Nephron progenitor cell (in vitro differentiated cells): ENCODE measurements at regions not wholly inside any gene's neighbourhood (a gene's known extent, or its start where the extent isn't known, plus 50 kb on each side); places are given as distances from the start of the nearest gene placed in this dataset.

Experiments
- DNase-seq: peaks from one replicate; pipeline ENCODE4 v3.0.0; 2021
- H3K27ac Mint-ChIP-seq: 2 replicates; pipeline ENCODE4 v1.8.0; 2021; ENCODE audit warnings: mild to moderate bottlenecking, moderate library complexity, mixed read lengths
- H3K27me3 Mint-ChIP-seq: 2 replicates; pipeline ENCODE4 v1.8.0; 2021; ENCODE audit warnings: mild to moderate bottlenecking, low read depth, mixed read lengths; ENCODE audit not compliant: poor library complexity
- H3K36me3 Mint-ChIP-seq: 2 replicates; pipeline ENCODE4 v1.8.0; 2021; ENCODE audit warnings: low read depth, mixed read lengths
- H3K4me1 Mint-ChIP-seq: 2 replicates; pipeline ENCODE4 v1.8.0; 2021; ENCODE audit warnings: mixed read lengths
- H3K4me3 Mint-ChIP-seq: 2 replicates; pipeline ENCODE4 v1.8.0; 2021; ENCODE audit warnings: mild to moderate bottlenecking, moderate library complexity, mixed read lengths
- H3K9me3 Mint-ChIP-seq: 2 replicates; pipeline ENCODE4 v1.8.0; 2021; ENCODE audit warnings: mild to moderate bottlenecking, moderate library complexity, mixed read lengths
- CTCF ChIP-seq: fragments of 200-600 bp; sonication (generic); IDR thresholded peaks from 2 replicates; pipeline ENCODE4 v1.5.0; 2021; ENCODE audit warnings: antibody characterized with exemption

GRCh38 chr5:56527174-56527573, 288.2 kb upstream of the MAP3K1 start:
- H3K4me1 Mint-ChIP-seq = peaks cover 23% of the 10 kb centered on the region
- H3K27me3 Mint-ChIP-seq = no peaks in the 10 kb centered on the region
- no peak for DNase-seq
- no peak overlapping the region for H3K4me3 Mint-ChIP-seq
- no peaks in the 10 kb centered on the region for H3K9me3 Mint-ChIP-seq
- no peak overlapping the region for H3K27ac Mint-ChIP-seq
- TF ChIP-seq CTCF = no peak
- no peaks in the 10 kb centered on the region for H3K36me3 Mint-ChIP-seq

- no peaks in the 10 kb centered on the region for H3K36me3 Mint-ChIP-seq
- TF ChIP-seq CTCF = no peak
- no peaks in the 10 kb centered on the region for H3K27me3 Mint-ChIP-seq
- no peak overlapping the region for H3K27ac Mint-ChIP-seq
- peaks cover 21% of the 10 kb centered on the region for H3K4me1 Mint-ChIP-seq
- no peaks in the 10 kb centered on the region for H3K9me3 Mint-ChIP-seq
- DNase-seq = no peak
- no peak overlapping the region for H3K4me3 Mint-ChIP-seq
Measured at GRCh38 chr5:56525113-56525512, 290.2 kb upstream of the MAP3K1 start.

GRCh38 chr5:56523790-56524575, 290.9 kb upstream of the ANKRD55 start:
- TF ChIP-seq CTCF = no peak
- no peak for DNase-seq
- Mint-ChIP-seq H3K9me3 (no peaks in the 10 kb centered on the region), H3K27ac (no peak overlapping the region), H3K27me3 (no peaks in the 10 kb centered on the region), H3K36me3 (no peaks in the 10 kb centered on the region), H3K4me1 (peaks cover 32% of the 10 kb centered on the region), H3K4me3 (no peak overlapping the region)

GRCh38 chr5:56522960-56523359, 289.8 kb upstream of the ANKRD55 start:
- no peak for TF ChIP-seq CTCF
- Mint-ChIP-seq H3K4me1 (peaks cover 42% of the 10 kb centered on the region), H3K9me3 (no peaks in the 10 kb centered on the region), H3K27ac (no peak overlapping the region), H3K27me3 (no peaks in the 10 kb centered on the region), H3K4me3 (no peak overlapping the region), H3K36me3 (no peaks in the 10 kb centered on the region)
- DNase-seq = no peak

GRCh38 chr5:56522169-56522568, 289.0 kb upstream of the ANKRD55 start:
- no peaks in the 10 kb centered on the region for H3K27me3 Mint-ChIP-seq
- H3K4me1 Mint-ChIP-seq = peaks cover 50% of the 10 kb centered on the region
- no peak overlapping the region for H3K4me3 Mint-ChIP-seq
- H3K9me3 Mint-ChIP-seq = no peaks in the 10 kb centered on the region
- no peaks in the 10 kb centered on the region for H3K36me3 Mint-ChIP-seq
- H3K27ac Mint-ChIP-seq = no peak overlapping the region
- no peak for TF ChIP-seq CTCF
- no peak for DNase-seq
